ENCODE measurements at regions not wholly inside any gene's neighbourhood (a gene's known extent, or its start where the extent isn't known, plus 50 kb on each side); places are given as distances from the start of the nearest gene placed in this dataset.

DNA sequence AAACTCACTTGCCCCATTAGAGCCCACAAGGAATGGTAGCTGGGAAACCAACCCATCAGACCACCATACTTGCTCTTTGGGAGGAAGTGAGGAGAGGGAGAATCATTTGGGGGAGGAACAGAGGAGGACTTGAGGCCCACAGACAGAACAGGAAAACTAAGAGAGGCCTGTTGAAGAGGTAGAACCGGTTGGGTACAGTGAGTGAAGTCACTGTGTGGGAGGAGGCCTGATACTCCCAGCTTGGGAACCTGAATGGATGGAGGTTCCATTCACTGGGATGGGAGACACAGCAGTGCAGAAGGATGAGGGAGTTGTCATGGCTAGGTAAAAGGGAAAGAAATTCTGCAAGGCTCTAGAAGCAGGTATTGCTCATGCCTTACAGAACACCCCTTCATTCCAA lies 63.4 kb upstream of the PSEN2 start:
- Histone ChIP-seq H3K4me3 (no peak overlapping the region), H3K4me1 (no peaks in the 10 kb centered on the region), H3K27ac (no peak overlapping the region), H3K9me3 (no peaks in the 10 kb centered on the region), H3K4me2 (no peak overlapping the region)
- TF ChIP-seq NR3C1 (IDR thresholded peaks at IDR 0.05) (no peak), FOXS1 (CRISPR knock-in tag; IDR thresholded peaks at IDR 0.05) (no peak), EP300 (IDR thresholded peaks at IDR 0.05) (no peak), BHLHE40 (IDR thresholded peaks at IDR 0.05; ENCODE audit: low read depth, low read length) (no peak), HOXA7 (CRISPR knock-in tag; IDR thresholded peaks at IDR 0.05) (no peak), RFX5 (IDR thresholded peaks at IDR 0.05) (no peak), MYC (IDR thresholded peaks at IDR 0.05; ENCODE audit: borderline replicate concordance, low read length) (no peak), ZNF302 (CRISPR knock-in tag; IDR thresholded peaks at IDR 0.05) (no peak)
- TF ChIP-seq, protein P1, sequence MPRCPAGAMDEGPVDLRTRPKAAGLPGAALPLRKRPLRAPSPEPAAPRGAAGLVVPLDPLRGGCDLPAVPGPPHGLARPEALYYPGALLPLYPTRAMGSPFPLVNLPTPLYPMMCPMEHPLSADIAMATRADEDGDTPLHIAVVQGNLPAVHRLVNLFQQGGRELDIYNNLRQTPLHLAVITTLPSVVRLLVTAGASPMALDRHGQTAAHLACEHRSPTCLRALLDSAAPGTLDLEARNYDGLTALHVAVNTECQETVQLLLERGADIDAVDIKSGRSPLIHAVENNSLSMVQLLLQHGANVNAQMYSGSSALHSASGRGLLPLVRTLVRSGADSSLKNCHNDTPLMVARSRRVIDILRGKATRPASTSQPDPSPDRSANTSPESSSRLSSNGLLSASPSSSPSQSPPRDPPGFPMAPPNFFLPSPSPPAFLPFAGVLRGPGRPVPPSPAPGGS (IDR thresholded peaks at IDR 0.05), result no peak
- TF ChIP-seq, protein P2, sequence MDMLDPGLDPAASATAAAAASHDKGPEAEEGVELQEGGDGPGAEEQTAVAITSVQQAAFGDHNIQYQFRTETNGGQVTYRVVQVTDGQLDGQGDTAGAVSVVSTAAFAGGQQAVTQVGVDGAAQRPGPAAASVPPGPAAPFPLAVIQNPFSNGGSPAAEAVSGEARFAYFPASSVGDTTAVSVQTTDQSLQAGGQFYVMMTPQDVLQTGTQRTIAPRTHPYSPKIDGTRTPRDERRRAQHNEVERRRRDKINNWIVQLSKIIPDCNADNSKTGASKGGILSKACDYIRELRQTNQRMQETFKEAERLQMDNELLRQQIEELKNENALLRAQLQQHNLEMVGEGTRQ (IDR thresholded peaks at IDR 0.05), result no peak
- TF ChIP-seq, protein P3, sequence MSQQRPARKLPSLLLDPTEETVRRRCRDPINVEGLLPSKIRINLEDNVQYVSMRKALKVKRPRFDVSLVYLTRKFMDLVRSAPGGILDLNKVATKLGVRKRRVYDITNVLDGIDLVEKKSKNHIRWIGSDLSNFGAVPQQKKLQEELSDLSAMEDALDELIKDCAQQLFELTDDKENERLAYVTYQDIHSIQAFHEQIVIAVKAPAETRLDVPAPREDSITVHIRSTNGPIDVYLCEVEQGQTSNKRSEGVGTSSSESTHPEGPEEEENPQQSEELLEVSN (IDR thresholded peaks at IDR 0.05; ENCODE audit: borderline replicate concordance, low read depth), result no peak
- ChIA-PET CTCF (interaction anchor here (0.6 to 1.4 kb wide), 2 partner anchors 158 to 173 kb away, joined by 3 to 6 read pairs; no protein-coding TSS in a partner anchor), POLR2A (no interaction called here)
- DNase-seq (ENCODE audit: low read depth in 1 of 2, low spot score in 1 of 2) (no peak), FAIRE-seq (no peak), ATAC-seq (no peak)
- WGBS (ENCODE audit: missing lambda C conversion rate), result 10% methylated on average over 1 of the region's 1 CpG

DNA sequence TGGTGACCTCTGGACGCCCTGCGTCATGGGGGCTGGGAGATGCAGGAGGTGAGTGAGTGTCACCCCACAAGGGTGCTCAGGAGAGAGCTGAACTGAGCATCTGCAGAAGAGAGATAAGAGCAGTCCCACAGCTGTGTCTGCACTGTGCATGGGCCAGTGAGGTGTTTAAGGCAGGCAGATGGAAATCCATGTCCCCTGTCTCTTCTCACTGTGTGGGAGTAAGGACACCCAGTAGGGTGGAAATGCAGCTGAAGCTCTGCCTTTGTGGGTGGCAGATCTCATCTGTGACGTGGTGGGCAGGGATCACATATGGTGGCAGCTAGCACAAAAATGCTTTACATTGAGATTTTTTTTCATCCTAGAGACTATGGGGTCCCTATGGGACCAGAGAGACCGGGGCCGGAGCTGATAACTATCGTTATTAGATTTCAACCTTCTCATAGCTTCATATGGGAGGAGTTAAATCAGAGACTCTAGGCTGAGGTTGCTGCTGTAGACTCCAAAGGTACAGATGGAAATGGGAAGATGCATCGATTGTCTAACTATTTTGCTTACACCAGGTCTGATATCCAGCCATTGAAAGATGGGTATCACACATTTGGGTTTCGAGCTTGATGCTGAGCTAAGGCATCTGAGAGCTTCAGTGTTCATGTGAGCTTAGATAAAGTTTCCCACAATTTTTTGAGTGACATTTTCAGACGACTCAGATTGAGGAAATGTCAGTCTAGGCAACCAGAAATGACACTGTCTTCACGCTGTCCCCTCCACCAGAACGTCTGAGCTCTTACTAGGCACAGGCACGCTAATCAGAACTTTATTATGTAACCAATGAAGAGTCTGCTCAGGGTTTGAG lies 65.3 kb upstream of the PSEN2 start:
- Histone ChIP-seq H3K4me1 (no peaks in the 10 kb centered on the region), H3K4me3 (no peak overlapping the region), H3K4me2 (no peak overlapping the region), H3K27ac (no peak overlapping the region), H3K9me3 (no peaks in the 10 kb centered on the region)
- ATAC-seq, result no peak
- POLR2A ChIA-PET, result interaction anchor here (0.6 kb wide), 1 partner anchor 35 kb away, joined by 6 read pairs; no protein-coding TSS in a partner anchor
- CTCF ChIA-PET, result interaction anchor here (0.8 to 1.5 kb wide), 2 partner anchors 23 to 25 kb away, joined by 3 to 5 read pairs; no protein-coding TSS in a partner anchor
- FAIRE-seq, result no peak
- no peak for DNase-seq (ENCODE audit: low read depth in 1 of 2, low spot score in 1 of 2)
- 64% methylated on average over 12 of the region's 12 CpGs for WGBS (ENCODE audit: missing lambda C conversion rate)
- TF ChIP-seq CHD4 (IDR thresholded peaks at IDR 0.05; ENCODE audit: borderline replicate concordance), result no peak
- TF ChIP-seq, protein P4, sequence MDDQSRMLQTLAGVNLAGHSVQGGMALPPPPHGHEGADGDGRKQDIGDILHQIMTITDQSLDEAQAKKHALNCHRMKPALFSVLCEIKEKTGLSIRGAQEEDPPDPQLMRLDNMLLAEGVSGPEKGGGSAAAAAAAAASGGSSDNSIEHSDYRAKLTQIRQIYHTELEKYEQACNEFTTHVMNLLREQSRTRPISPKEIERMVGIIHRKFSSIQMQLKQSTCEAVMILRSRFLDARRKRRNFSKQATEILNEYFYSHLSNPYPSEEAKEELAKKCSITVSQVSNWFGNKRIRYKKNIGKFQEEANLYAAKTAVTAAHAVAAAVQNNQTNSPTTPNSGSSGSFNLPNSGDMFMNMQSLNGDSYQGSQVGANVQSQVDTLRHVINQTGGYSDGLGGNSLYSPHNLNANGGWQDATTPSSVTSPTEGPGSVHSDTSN (IDR thresholded peaks at IDR 0.05), result no peak
- no peak for TF ChIP-seq KDM1A (IDR thresholded peaks at IDR 0.05; ENCODE audit: low read depth)
- no peak for TF ChIP-seq BHLHE40 (IDR thresholded peaks at IDR 0.05; ENCODE audit: low read depth, low read length)
- no peak for TF ChIP-seq HOXB5 (CRISPR knock-in tag; IDR thresholded peaks at IDR 0.05)
- TF ChIP-seq, protein P1 (IDR thresholded peaks at IDR 0.05), result no peak
- TF ChIP-seq KDM5A (IDR thresholded peaks at IDR 0.05), result no peak
- TF ChIP-seq GATA3 (IDR thresholded peaks at IDR 0.05; ENCODE audit: borderline replicate concordance), result no peak
- TF ChIP-seq, protein P5, sequence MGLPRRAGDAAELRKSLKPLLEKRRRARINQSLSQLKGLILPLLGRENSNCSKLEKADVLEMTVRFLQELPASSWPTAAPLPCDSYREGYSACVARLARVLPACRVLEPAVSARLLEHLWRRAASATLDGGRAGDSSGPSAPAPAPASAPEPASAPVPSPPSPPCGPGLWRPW (IDR thresholded peaks at IDR 0.05), result no peak
- TF ChIP-seq RFX5 (IDR thresholded peaks at IDR 0.05), result no peak
- TF ChIP-seq, protein P6, sequence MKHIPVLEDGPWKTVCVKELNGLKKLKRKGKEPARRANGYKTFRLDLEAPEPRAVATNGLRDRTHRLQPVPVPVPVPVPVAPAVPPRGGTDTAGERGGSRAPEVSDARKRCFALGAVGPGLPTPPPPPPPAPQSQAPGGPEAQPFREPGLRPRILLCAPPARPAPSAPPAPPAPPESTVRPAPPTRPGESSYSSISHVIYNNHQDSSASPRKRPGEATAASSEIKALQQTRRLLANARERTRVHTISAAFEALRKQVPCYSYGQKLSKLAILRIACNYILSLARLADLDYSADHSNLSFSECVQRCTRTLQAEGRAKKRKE (CRISPR knock-in tag; IDR thresholded peaks at IDR 0.05; ENCODE audit: low read depth), result no peak
- no peak for TF ChIP-seq NFE2L2 (conservative IDR thresholded peaks at IDR 0.05; ENCODE audit: low read length)
- TF ChIP-seq, protein P7, sequence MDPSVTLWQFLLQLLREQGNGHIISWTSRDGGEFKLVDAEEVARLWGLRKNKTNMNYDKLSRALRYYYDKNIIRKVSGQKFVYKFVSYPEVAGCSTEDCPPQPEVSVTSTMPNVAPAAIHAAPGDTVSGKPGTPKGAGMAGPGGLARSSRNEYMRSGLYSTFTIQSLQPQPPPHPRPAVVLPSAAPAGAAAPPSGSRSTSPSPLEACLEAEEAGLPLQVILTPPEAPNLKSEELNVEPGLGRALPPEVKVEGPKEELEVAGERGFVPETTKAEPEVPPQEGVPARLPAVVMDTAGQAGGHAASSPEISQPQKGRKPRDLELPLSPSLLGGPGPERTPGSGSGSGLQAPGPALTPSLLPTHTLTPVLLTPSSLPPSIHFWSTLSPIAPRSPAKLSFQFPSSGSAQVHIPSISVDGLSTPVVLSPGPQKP (IDR thresholded peaks at IDR 0.05; ENCODE audit: low read depth, low read length), result no peak
- no peak for TF ChIP-seq PHF8 (IDR thresholded peaks at IDR 0.05; ENCODE audit: borderline replicate concordance, low read depth)

Measured in A549 (cell line).